PC-3 (cell line): ENCODE measurements at regions not wholly inside any gene's neighbourhood (a gene's known extent, or its start where the extent isn't known, plus 50 kb on each side); places are given as distances from the start of the nearest gene placed in this dataset.

Source experiments
- CTCF ChIP-seq: fragments of 300-600 bp; sonication (generic); conservative IDR thresholded peaks from 2 replicates; pipeline ENCODE4 v1.5.1; 2017; ENCODE audit warnings: antibody characterized with exemption, low read depth, mild to moderate bottlenecking, low read length
- EZH2 ChIP-seq: fragments of 300-600 bp; sonication (generic); IDR thresholded peaks from one replicate; pipeline ENCODE4 v1.6.1; 2017; ENCODE audit warnings: antibody characterized with exemption, mild to moderate bottlenecking, low read length; ENCODE audit not compliant: unreplicated experiment

- no peak for TF ChIP-seq EZH2
- TF ChIP-seq CTCF = no peak
Measured at GRCh38 chr1:29424266-29424665, 187.9 kb downstream of the PTPRU start.
